Hematopoietic multipotent progenitor cell treated with erythropoietin and hydrocortisone succinate and interleukin-3 and kit ligand, for 4 days (in vitro differentiated cells): ENCODE measurements at regions not wholly inside any gene's neighbourhood (a gene's known extent, or its start where the extent isn't known, plus 50 kb on each side); places are given as distances from the start of the nearest gene placed in this dataset.

ENCODE experiments used
- DNase-seq: peaks from one replicate; pipeline ENCODE4 v3.0.0-alpha.2; 2015

DNA sequence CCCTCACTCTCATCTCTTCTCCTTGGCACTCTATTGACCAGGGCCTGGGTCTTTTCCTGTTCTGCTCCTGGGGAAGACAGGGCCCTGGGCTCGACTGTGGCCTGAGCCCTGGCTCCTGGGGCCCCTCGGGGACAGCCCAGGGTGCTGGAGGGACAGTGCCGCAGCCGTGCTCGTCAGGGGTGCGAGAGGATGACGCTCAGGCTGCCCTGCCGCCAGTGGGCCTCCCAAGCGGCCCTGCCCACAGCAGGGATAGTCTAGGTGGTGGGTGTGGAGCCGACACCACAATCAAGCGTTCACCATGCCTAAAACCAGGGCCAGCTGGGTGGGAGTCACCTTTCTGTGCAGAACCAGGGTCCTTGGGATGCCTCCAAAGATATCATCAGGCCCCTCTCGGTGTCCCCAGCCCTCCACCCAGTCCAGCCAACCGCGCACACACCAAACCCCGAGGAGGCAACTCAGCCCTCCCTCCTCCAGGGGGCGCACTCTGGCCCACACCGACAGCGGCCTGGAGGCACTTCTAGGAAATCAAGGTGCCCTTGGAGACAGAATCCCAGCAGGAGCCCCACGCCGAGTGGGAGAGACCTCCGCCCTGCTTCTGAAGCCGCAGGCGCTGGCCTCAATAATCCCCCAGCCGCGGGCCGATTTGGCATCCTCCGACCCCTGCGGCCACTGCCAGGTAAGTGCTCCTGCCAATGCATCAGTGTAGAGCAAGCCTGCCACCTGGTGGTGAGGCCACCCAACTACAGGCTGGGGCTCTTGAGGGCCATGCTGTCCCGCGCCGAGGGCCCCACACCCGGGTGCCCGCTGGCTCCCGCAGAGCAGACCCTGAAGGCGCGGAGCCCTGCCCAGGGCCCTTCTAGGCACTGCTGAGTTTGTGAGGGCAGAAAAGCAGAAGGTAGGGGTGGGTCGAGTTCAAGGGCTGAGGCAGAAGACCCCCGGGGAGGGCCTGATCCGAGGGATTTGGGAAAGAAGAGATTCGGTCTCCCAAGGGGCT is 496.4 kb downstream of the BUD13 start:
- DNase-seq = peak; percentile 85

DNA sequence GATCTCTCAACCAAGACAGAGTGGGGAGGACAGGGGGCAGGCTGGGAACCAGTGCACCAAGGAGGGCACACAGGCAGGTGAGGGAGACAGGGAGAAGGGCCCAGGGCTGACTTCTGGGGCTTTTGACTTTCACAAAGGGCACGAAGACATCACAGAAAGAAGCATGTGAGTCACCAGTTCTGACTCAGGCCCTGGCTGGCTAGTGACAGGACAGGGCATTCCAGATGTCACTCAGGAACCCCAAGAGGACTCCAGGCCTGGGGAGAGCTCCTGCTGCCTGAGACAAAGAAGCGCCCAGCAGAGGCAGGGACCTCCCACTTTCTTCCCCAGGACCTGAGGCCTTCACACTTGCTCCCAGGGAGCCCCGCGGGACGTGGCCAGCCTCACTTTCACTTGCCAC is 497.2 kb downstream of the BUD13 start:
- DNase-seq = no peak

DNA sequence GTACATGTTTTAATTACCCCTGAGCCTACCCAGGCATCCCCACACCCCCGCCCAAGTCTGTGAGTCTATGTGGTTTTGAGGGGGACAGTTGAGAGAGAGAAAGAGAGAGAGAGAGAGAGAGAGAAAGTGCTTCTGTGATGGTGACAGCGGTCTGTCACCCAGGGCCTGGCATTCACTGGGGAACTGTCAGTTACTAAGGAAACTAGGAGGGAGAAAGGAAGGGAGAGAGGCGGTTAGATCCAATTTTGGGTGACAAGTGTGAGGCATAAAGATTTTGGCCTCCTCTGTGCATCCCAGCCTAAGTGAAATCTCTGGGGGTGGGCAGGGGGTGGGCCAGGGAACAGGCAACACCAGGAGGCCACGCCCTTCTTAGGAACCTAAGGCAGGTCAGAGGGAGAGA is 498.3 kb downstream of the BUD13 start:
- no peak for DNase-seq

DNA sequence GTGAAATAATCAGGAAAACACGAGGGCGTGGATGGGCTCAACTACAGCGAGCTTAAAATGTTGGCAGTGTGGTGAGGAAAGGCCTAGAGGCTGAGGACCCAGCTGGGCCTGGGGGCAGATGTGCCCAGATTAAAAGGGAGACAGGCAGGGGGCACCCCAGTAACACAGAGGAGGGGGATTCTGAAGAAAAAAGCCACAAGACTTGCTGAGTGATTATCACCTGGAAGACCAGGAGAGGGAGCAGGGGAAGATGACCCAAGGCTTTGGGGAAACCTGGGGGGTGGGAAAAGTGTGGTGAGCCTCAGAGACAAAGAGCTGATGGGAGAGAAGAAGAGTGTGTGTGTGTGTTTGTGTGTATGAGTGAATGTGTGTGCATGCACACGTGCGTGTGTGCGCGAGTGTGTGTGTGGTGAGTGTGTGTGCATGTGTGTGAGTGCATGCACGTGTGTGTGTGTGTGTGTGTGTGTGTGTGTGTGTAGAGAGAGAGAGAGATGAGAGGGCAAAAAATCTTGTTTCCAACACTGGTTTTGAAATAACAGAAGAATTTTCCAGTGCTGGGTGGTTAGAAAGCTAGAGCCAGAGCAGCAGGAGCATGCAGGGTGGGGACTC is 500.5 kb downstream of the BUD13 start:
- DNase-seq = no peak

DNA sequence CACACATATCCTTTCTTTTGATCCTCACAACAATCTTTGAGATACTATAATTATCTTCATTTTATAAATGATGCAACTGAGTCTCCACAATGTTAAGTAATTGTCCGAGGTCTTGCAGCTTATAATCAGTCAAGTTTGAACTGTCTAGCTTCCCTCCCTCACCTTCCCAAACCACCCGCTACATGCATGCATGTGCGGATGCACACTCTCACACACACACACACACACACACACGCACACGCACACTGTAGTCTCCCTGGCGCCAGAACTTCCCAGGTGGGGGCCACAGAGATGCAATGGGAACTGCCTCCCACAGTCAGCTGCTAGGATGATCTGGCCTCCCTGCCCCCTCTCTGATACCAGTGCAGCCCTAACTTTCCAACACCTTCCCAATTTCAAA is 501.3 kb downstream of the BUD13 start:
- DNase-seq = no peak

DNA sequence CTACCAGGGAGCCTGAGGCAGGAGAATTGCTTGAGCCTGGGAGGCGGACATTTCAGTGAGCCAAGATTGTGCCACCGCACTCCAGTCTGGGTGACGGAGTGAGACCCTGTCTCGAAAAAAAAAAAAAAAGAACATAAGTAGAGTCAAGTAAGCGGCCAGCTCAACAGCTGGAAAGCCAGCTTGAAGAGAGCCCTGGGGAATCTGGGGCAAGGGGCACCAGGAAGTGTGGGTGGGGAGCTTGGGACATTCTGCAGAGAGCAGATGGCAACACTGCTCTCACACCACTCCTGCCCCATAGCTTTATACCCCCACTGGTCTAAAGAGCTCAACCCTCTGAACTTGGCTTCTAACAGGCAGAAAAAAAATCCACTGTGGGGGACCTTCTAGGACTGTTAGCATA is 505.6 kb downstream of the BUD13 start:
- no peak for DNase-seq

DNA sequence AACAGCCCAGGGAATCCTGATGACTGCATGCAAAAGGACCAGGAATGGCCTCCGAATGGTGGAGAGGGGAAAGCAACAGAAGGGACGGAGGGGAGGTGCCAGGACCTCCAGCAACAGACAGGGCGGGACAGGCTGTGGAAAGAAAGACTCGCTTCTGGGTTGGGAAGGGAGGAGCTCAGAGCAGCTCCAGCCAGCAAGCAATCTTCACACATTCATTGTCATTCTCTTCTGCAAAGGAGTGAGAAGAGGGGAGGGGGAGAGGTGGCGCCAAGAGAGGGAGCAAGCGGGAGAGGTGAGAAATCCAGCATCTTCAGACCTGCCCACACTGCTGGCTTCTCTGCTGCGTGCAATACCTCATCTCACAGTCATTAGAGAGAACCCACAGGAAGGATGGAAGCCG is 509.0 kb downstream of the BUD13 start:
- DNase-seq = no peak

DNA sequence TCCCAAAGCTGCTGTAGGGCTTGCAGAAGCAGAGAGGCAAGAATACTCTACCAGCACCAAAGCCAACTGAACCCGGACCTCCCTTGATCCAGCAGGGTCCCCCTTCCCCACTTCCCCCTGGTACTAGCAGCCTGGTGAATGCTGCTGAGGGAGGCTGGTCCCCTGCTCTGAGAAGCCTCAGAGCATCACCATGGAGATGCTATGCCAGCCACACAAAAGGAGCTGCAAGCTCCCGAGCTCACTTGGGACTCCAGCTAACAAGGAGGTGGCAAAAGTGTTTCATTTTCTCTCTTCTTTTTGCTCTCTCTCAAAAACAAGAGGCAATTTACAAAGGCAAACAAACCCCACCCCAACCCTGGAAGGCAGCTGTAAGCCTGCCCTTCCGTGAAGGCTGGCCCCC is 509.8 kb downstream of the BUD13 start:
- DNase-seq = no peak

DNA sequence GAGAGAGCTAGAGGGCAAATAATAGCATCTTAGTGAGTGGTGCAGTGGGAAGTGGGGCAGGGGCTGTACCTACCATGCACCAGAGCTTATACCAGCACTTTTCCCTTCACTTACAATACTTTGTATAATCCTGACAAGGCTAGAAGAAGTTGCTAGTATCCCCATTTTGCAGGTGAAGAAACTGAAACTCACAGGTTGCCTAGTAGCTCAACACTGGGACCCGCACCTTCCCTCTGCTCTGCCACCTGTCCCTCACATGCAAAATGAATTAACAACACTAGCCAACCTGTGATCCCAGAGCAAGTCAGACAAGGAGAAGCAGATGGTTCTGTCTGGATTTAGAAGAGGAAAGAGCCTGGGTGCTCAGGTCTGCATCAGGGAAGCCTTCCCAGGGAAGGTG is 510.4 kb downstream of the BUD13 start:
- no peak for DNase-seq

DNA sequence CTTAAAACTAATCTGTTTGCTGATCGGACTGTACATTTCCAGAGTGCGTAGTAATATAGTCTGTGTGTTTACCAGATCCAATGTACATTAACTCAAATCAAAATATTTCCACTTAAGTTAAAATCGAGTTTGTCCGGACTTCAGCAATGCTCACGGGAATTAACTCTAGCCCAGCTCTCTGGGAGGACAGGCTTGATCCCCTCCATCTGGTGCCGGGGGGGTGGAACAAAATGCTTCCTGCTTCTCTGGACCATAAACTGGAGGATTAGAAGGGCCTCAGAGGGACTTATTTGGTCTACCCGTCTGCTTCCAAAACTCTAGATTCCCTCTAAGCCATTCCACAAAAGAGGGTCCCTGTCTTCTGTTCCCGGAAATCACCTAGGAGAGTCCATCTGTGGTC is 511.2 kb downstream of the BUD13 start:
- DNase-seq = no peak

DNA sequence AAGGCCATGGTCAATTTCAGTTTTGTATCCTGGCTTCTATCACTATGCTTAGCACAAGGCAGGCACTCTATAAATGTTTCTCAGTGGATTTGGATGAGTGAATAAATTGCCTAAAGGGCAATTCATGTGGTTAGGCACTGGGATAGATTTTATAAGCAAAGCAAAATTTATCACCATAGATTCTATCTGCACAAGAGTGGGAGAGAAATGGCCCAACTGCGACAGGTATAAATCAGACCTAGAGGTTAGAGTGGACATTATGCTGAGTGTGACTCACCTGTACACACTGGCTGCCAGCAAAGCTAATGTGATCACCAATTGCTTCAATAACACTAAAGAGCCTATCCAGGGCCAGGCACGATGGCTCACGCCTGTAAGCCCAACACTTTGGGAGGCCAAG is 514.0 kb downstream of the BUD13 start:
- no peak for DNase-seq

DNA sequence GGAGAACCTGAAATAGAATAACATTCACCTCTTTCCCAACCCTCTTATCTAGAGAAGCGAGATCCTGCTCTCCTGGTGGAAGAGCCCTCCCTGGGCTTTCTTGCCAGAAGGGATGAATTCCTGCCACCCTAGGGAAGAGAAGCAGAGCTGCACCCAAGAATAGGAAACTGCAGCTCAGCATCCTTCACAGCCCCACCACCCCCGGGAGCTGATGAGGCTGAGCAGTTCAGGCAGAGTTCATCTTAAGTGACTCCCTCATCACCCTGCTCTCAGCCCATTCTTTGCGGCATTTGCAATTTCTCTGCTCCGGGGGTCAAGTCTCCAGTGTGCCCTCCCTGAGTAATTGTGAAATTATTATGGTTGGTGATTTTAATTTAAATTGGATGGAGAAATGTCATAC is 514.9 kb downstream of the BUD13 start:
- no peak for DNase-seq

DNA sequence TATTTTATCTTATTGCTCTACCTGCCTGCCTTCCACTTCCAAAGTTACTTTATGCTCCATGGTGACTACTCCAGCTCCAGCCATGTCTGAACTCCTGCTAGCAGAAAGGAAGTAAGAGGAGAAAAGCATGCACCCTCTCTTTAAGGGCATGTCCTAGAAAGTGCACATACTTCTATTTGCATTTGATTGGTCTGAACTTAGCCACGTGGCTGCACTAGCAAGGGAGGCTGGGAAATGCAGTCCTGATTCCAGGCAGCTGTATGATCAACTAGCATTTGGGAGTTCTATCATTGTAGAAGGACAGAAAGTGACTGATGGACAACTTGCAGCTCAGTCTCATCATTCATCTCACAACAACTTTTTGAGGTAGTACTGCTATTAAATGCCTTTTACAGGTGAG is 515.7 kb downstream of the BUD13 start:
- DNase-seq = peak; percentile 3

DNA sequence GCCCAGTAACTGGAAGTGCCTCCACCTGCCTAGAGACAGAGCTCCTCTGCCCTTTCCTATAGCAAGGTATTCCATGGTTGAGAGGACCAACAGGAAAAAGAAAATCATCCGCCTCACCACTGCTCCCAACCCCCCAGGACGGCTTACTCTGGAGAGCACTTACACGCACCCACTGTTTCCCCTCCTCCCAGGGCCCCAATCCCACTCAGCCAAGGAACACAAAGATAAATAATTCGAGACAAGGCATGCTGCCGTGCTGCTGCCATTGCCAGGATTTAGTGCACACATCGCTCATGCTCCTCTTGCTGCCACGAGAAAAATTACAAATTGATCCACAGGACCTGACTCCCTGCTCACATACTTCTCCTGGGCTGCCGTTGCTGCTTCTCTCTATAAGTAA is 516.6 kb downstream of the BUD13 start:
- no peak for DNase-seq

DNA sequence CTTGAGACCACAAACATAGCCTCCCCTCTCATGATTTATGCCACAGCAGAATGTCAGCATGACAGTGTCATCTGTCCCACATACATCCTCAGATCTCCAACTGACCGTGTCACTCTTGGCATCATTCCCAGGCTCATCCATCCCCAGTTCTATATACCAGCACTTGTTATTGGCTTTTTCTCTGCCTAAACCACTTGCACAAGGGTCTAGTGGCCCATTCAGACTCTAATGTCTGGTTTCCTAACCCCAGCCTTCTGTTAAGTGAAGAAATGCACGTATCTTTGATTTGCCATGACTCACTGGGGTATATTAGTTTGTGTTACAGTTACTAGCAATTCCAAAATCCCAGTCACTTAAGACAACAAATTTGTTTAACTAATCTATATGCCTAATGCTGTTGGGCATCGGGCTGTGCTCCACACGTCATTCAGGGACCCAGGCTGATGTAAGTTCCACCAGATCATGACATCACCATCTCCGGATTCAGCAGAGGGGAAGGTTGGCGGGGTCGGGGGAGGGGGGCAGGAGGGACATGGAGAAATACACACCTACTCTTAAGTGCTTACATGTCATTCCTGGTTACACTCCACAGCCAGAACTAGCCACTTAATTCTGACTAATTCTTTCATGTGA is 517.4 kb downstream of the BUD13 start:
- DNase-seq = no peak

DNA sequence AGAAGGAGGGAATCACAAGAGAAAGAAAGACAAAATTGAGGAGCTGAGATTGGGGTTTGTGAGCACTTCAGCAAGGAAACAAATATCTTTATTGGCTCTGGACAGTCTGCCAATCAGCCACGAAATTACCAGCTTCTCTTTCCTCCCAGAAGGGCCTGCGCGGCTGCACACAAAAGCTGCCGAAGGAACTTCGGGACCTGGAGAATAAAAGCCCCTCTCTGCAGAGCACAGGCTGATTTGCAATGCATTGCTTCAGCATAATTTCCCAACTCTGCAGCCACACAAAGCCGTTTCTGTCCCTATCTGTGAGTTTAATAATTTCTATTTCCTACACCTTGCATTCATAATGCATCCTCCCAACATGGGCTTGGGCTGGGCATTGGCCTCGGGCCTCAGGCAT is 522.6 kb downstream of the BUD13 start:
- no peak for DNase-seq

DNA sequence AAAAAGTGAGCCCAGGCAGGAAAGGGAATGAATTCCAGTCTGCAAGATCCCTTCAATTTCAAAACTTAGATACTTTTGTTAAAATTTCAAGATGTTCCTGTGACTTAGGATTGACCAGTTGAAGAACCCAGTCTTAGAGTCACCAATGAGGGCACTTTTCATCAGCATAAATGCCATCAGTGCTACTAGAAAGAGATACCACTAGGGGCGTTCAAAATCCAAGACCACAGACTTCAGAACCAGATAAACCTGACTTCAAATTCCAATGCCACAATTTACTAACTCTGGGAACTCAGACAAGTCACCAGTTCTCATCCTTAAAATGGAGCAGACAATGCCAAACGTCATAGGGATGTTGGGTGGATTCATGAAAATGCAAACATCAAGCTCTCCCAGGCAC is 523.2 kb downstream of the BUD13 start:
- no peak for DNase-seq

DNA sequence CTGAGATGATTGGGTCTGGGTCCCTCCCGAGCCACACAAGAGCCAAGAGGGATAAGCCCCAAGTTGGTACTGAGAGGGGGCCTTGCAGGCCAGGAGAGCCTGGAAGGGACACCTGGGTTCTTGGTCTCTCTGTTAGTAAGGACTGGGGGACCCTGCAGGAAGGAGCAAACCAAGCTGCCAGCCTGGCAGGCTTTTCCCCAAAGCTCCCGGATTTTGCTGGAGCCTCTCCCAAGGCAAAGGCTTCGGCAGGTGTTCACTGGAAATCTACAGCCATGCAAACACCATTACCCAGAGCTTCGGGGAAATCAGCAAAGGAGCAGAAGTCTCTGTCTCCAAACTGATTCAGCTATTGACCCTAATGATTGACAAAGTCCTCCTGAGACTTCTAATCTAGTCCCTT is 527.9 kb downstream of the BUD13 start:
- DNase-seq = no peak

DNA sequence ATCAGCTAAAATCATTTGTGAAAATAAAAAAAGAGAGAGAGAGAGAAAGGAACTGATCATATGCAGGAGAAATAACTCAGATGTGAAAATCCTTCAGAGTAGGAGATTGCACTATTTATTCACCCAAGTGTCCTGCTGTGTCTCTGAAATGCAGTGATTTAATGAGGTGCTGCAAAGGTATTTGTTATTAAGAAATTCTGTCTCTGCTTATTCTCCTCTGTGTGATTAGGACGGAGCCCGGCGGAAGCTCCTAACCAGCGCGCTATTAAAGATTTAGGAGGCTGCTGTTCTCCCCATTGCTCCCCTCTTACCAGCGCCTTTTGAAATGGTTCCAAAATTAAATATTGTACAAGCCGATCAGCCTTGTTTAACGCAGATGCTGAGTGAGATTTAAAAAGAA is 528.3 kb downstream of the BUD13 start:
- no peak for DNase-seq

DNA sequence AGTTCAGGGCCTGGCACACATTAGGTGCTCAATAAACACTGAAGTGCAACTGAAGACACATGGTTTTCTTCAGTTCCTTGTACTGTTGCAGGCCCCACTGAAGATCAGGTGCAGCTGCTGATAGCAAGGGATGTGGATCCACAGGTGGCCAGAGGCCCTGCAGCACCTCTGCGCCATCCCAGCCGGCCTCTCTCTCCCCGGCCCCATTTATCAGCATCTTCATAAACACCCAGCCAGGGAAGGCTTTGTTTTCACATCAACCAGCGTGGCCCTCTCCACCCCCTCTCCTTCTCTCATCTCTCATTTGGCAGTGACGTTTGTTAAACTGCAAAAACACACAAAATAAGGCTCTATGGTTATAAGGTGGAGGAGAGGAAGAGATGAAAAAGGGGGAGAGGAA is 528.8 kb downstream of the BUD13 start:
- no peak for DNase-seq

DNA sequence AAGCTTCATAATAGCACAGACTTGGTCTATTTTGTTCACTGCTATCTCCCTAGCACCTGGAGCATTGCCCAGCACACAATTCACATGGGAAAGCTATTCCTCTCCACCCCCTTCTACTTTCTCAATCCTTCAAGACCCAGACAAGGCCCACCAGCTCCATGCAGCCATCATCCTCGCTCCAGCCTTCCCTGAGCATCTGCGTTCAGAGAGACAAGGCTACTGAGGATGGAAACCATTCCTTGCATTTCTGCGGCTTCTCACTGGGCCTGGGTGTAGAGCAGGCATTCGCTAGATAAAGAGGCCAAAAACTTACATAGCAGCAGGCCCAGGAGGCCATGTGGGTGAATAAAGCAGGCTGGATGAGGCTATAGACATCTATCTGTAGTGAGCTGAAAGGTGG is 530.8 kb downstream of the BUD13 start:
- DNase-seq = no peak

DNA sequence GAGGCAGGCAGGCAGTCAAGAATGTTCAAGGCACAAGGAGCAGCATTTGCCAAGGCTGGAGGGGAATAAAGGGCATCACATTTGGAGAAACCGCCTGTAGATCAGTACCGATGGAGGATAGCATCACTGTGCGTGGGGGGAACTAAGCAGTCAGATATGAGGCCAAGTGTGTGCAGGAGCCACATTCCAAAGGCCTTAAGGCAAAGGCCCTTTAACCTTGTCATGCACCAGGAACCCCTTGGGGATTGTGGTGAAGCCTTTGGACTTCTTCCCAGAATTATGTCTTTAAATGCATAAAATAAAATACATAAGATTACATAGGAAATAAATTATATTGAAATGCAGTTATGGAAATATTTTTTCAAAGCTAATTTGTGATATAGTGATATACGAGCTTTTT is 532.1 kb downstream of the BUD13 start:
- DNase-seq = no peak

DNA sequence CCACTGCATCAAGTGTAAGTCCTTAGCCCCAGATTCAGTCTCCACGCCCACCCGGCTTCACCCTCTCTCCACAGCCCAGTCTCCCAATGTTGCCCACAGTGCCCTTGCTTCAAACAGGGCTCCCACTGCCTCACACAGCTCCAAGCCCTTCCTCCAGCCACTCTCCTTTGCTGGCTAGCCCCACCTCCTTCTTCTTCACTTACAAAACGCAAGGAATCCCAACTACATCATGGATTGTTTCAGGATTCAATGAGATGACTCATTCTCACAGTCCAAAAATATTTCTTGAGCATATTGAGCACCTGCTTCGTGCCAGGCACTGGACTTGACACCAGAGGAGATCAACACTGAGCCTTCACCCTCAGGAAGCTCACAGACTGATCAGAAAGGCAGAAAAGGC is 533.5 kb downstream of the BUD13 start:
- no peak for DNase-seq

DNA sequence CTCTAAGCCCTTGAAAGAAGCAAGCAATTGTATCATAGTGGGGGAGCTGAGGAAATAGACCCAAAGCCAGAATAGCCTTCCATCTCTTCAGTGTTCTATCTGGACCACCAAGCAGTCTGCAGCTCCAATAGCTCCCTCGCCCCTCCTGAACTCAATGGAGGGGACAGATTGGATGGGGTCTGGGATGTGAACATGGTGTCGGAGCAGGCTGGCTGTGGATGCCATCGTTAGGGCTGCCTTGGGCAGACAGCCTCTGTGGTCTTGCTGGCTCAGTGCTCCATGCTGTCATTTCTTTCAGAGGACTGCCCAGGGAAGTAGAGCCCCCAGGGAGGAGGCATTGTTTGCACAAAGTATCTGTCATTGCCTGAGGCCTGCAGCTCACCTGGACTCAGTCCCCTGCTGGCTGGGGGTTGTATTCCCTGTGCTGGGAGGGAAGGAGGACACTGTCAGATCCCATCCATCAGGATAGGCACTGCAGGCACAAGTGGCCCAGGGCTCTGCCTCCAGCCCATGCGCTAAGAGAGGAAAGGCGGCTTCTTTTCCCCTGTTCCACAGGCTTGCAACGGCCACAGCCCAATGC is 537.7 kb downstream of the BUD13 start:
- DNase-seq = no peak
